ENCODE measurements at regions not wholly inside any gene's neighbourhood (a gene's known extent, or its start where the extent isn't known, plus 50 kb on each side); places are given as distances from the start of the nearest gene placed in this dataset.

DNA sequence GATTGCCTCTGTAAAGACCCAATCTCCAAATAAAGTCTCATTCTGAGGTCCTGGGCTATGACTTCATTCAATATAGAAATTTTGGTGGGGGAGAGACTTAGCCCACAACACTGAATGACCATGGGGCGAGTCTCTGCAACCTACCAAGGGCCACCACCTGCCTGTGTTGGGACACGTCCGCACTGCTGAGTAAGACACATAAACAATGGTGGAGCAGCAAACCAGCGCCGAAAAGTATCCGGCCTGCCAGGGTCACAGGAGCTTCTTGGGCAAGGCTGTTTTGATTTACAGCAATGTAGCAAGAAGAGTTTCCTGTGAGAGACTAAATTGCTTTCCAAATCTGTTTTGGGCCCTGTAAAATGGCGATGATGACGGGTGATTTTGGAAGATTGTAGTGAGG is 122.3 kb downstream of the SHANK2 start:
- TF ChIP-seq, protein P1, sequence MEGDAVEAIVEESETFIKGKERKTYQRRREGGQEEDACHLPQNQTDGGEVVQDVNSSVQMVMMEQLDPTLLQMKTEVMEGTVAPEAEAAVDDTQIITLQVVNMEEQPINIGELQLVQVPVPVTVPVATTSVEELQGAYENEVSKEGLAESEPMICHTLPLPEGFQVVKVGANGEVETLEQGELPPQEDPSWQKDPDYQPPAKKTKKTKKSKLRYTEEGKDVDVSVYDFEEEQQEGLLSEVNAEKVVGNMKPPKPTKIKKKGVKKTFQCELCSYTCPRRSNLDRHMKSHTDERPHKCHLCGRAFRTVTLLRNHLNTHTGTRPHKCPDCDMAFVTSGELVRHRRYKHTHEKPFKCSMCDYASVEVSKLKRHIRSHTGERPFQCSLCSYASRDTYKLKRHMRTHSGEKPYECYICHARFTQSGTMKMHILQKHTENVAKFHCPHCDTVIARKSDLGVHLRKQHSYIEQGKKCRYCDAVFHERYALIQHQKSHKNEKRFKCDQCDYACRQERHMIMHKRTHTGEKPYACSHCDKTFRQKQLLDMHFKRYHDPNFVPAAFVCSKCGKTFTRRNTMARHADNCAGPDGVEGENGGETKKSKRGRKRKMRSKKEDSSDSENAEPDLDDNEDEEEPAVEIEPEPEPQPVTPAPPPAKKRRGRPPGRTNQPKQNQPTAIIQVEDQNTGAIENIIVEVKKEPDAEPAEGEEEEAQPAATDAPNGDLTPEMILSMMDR (IDR thresholded peaks at IDR 0.05; ENCODE audit: insufficient read depth, low read depth, low read length), result no peak
- TF ChIP-seq EZH2 (IDR thresholded peaks at IDR 0.05; ENCODE audit: insufficient read depth, low read length), result no peak
